ENCODE measurements at regions not wholly inside any gene's neighbourhood (a gene's known extent, or its start where the extent isn't known, plus 50 kb on each side); places are given as distances from the start of the nearest gene placed in this dataset.
"Not testable (repeated sequence)": the region's sequence is repeated elsewhere in the genome, so short reads cannot be mapped to it uniquely, and the experiment has no call there.

GRCh38 chr4:159702200-159702599 lies 599.3 kb downstream of the RAPGEF2 start:
- Histone ChIP-seq H3K4me3 (ENCODE audit: low read depth in 1 of 2, low read length in 2 of 2) (no peak overlapping the region), H3K79me2 (ENCODE audit: insufficient read depth, low read length) (no peaks in the 10 kb centered on the region), H3K27me3 (ENCODE audit: insufficient read depth, low read length, poor library complexity) (no peaks in the 10 kb centered on the region), H3K27ac (ENCODE audit: low read length) (no peak overlapping the region), H3K9ac (ENCODE audit: low read depth, low read length) (no peak overlapping the region), H3K9me3 (ENCODE audit: insufficient read depth, low read length, severe bottlenecking) (no peaks in the 10 kb centered on the region), H3K4me2 (ENCODE audit: insufficient read depth, low read length) (no peak overlapping the region), H2AFZ (ENCODE audit: low read depth, low read length) (no peak overlapping the region), H3K4me1 (ENCODE audit: insufficient read depth, low read length) (no peaks in the 10 kb centered on the region), H4K20me1 (ENCODE audit: insufficient read depth, low read length) (no peaks in the 10 kb centered on the region), H3K36me3 (ENCODE audit: insufficient read depth, low read length) (no peaks in the 10 kb centered on the region)
- no peak for ATAC-seq (ENCODE audit: insufficient read depth, low read depth)
- DNase-seq: no peak
- TF ChIP-seq CTCF (IDR thresholded peaks at IDR 0.05; ENCODE audit: borderline replicate concordance, extremely low read depth, low read length, poor library complexity, severe bottlenecking) (no peak), EZH2 (IDR thresholded peaks at IDR 0.05; ENCODE audit: borderline replicate concordance, low read depth, low read length, severe bottlenecking) (no peak)

- DNase-seq: no peak
- no peak overlapping the region for H3K9ac ChIP-seq (ENCODE audit: low read depth, low read length)
Measured at GRCh38 chr4:159705334-159705733, 602.5 kb downstream of the RAPGEF2 start.

DNA sequence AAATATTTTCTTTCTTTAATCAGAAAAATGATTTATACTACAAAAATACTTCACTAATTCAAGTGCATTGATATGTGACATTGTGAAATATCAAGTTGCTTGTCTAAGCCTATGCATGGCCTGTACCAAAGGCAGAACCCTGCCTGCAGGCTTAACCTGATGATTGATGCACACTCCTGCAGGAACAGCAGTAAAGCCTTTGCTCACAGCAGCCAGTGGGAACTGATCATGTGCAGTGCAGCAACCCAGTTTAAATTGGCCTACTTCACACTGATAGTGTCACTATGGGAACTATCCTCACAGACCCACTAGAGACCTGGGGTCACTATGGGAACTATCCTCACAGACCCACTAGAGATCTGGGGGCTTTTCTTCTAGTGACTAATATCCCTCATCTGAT lies 603.8 kb downstream of the RAPGEF2 start:
- H4K20me1 ChIP-seq (ENCODE audit: insufficient read depth, low read length): no peaks in the 10 kb centered on the region
- H3K36me3 ChIP-seq (ENCODE audit: insufficient read depth, low read length): no peaks in the 10 kb centered on the region
- H3K9ac ChIP-seq (ENCODE audit: low read depth, low read length): no peak overlapping the region
- no peak overlapping the region for H3K4me2 ChIP-seq (ENCODE audit: insufficient read depth, low read length)
- H3K79me2 ChIP-seq (ENCODE audit: insufficient read depth, low read length): no peaks in the 10 kb centered on the region
- no peak for TF ChIP-seq CTCF (IDR thresholded peaks at IDR 0.05; ENCODE audit: borderline replicate concordance, extremely low read depth, low read length, poor library complexity, severe bottlenecking)
- TF ChIP-seq EZH2 (IDR thresholded peaks at IDR 0.05; ENCODE audit: borderline replicate concordance, low read depth, low read length, severe bottlenecking): no peak
- H3K9me3 ChIP-seq (ENCODE audit: insufficient read depth, low read length, severe bottlenecking): no peaks in the 10 kb centered on the region
- no peaks in the 10 kb centered on the region for H3K27me3 ChIP-seq (ENCODE audit: insufficient read depth, low read length, poor library complexity)
- no peak overlapping the region for H2AFZ ChIP-seq (ENCODE audit: low read depth, low read length)
- DNase-seq (no peak), ATAC-seq (ENCODE audit: insufficient read depth, low read depth) (no peak)
- no peak overlapping the region for H3K27ac ChIP-seq (ENCODE audit: low read length)
- H3K4me1 ChIP-seq (ENCODE audit: insufficient read depth, low read length): no peaks in the 10 kb centered on the region
- H3K4me3 ChIP-seq (ENCODE audit: low read depth in 1 of 2, low read length in 2 of 2): no peak overlapping the region

More at GRCh38 chr4:159705334-159705733, 602.5 kb downstream of the RAPGEF2 start:
- Histone ChIP-seq H3K27me3 (ENCODE audit: insufficient read depth, low read length, poor library complexity) (no peaks in the 10 kb centered on the region), H3K36me3 (ENCODE audit: insufficient read depth, low read length) (no peaks in the 10 kb centered on the region), H2AFZ (ENCODE audit: low read depth, low read length) (no peak overlapping the region), H3K27ac (ENCODE audit: low read length) (no peak overlapping the region), H3K9me3 (ENCODE audit: insufficient read depth, low read length, severe bottlenecking) (no peaks in the 10 kb centered on the region), H3K79me2 (ENCODE audit: insufficient read depth, low read length) (no peaks in the 10 kb centered on the region), H3K4me1 (ENCODE audit: insufficient read depth, low read length) (no peaks in the 10 kb centered on the region), H3K4me3 (ENCODE audit: low read depth in 1 of 2, low read length in 2 of 2) (no peak overlapping the region), H3K4me2 (ENCODE audit: insufficient read depth, low read length) (no peak overlapping the region), H4K20me1 (ENCODE audit: insufficient read depth, low read length) (no peaks in the 10 kb centered on the region)
- no peak for TF ChIP-seq CTCF (IDR thresholded peaks at IDR 0.05; ENCODE audit: borderline replicate concordance, extremely low read depth, low read length, poor library complexity, severe bottlenecking)
- TF ChIP-seq EZH2 (IDR thresholded peaks at IDR 0.05; ENCODE audit: borderline replicate concordance, low read depth, low read length, severe bottlenecking): no peak
- no peak for ATAC-seq (ENCODE audit: insufficient read depth, low read depth)

GRCh38 chr4:159715180-159715579 lies 612.3 kb downstream of the RAPGEF2 start:
- not testable (repeated sequence) for H3K4me2 ChIP-seq (ENCODE audit: insufficient read depth, low read length)

More at GRCh38 chr4:159715180-159715579, 612.3 kb downstream of the RAPGEF2 start:
- H3K4me1 ChIP-seq (ENCODE audit: insufficient read depth, low read length); H3K79me2 ChIP-seq (ENCODE audit: insufficient read depth, low read length); H3K4me3 ChIP-seq (ENCODE audit: low read depth in 1 of 2, low read length in 2 of 2); H2AFZ ChIP-seq (ENCODE audit: low read depth, low read length); DNase-seq; H3K27me3 ChIP-seq (ENCODE audit: insufficient read depth, low read length, poor library complexity); H3K9me3 ChIP-seq (ENCODE audit: insufficient read depth, low read length, severe bottlenecking); H3K36me3 ChIP-seq (ENCODE audit: insufficient read depth, low read length); H3K9ac ChIP-seq (ENCODE audit: low read depth, low read length); H3K27ac ChIP-seq (ENCODE audit: low read length); ATAC-seq (ENCODE audit: insufficient read depth, low read depth); H4K20me1 ChIP-seq (ENCODE audit: insufficient read depth, low read length): not testable (repeated sequence)
